Tibial artery (tissue), 4 donors: ENCODE measurements at regions not wholly inside any gene's neighbourhood (a gene's known extent, or its start where the extent isn't known, plus 50 kb on each side); places are given as distances from the start of the nearest gene placed in this dataset.
"Not testable (repeated sequence)": the region's sequence is repeated elsewhere in the genome, so short reads cannot be mapped to it uniquely, and the experiment has no call there.

Source experiments
- DNase-seq, 2 donors: peaks; one replicate each; pipeline ENCODE4 v3.0.0-alpha.2; 2019
- H3K27ac ChIP-seq, 2 donors: fragments of 200-600 bp; sonication (generic) in 1 of 2; 1 replicate in 1 of 2; 2 replicates in 1 of 2; pipeline ENCODE4 v1.5.1; 2018 to 2019; ENCODE audit warnings: mild to moderate bottlenecking in 1 of 2
- H3K27me3 ChIP-seq, 2 donors: fragments of 200-600 bp; sonication (generic) in 1 of 2; one replicate each; pipeline versions ENCODE4 v1.5.1 to v1.6.0; 2016 to 2019
- H3K36me3 ChIP-seq, 3 donors: fragments of 200-600 bp; sonication (generic) in 2 of 3; one replicate each; pipeline ENCODE4 v1.5.1; 2016 to 2019; ENCODE audit warnings: mild to moderate bottlenecking in 2 of 3
- H3K4me1 ChIP-seq, 4 donors: fragments of 200-600 bp; sonication (generic) in 2 of 4; 1 replicate in 3 of 4; 2 replicates in 1 of 4; pipeline ENCODE4 v1.5.1; 2016 to 2019
- H3K4me3 ChIP-seq, 2 donors: fragments of 200-600 bp; sonication (generic) in 1 of 2; 1 replicate in 1 of 2; 2 replicates in 1 of 2; pipeline ENCODE4 v1.5.1; 2018 to 2019; ENCODE audit warnings: mild to moderate bottlenecking in 2 of 2
- H3K9me3 ChIP-seq, 3 donors: fragments of 200-600 bp; sonication (generic) in 1 of 3; one replicate each; pipeline ENCODE4 v1.5.1; 2016 to 2019
- CTCF ChIP-seq, 2 experiments: fragments of 200-600 bp in 1 of 2; fragments of 450-650 bp in 1 of 2; IDR thresholded peaks; one replicate each; pipeline ENCODE4 v1.5.1; 2017 to 2019; ENCODE audit warnings: antibody characterized with exemption in 2 of 2, mild to moderate bottlenecking in 1 of 2, moderate library complexity in 1 of 2
- intact Hi-C: fragments of 100-400 bp; cut with DNase I; formaldehyde crosslinking; loops from one replicate; pipeline ENCODE4 v1.15.0; 2023; ENCODE audit warnings: low total_unique reads

- DNase-seq = no peak
- no peaks in the 10 kb centered on the region for H3K4me1 ChIP-seq
- H3K27ac ChIP-seq = no peak overlapping the region
- no peak overlapping the region for H3K4me3 ChIP-seq
- intact Hi-C loops = no loop called here
- no peaks in the 10 kb centered on the region for H3K27me3 ChIP-seq
- no peak for TF ChIP-seq CTCF (IDR thresholded peaks at IDR 0.05)
- H3K9me3 ChIP-seq = no peaks in the 10 kb centered on the region
- no peaks in the 10 kb centered on the region for H3K36me3 ChIP-seq
These were observed 632.6 kb upstream of the KCND2 start for GRCh38 chr7:119640326-119640725.

- Histone ChIP-seq H3K9me3 (no peaks in the 10 kb centered on the region), H3K36me3 (no peaks in the 10 kb centered on the region), H3K4me1 (no peaks in the 10 kb centered on the region), H3K27me3 (no peaks in the 10 kb centered on the region), H3K4me3 (no peak overlapping the region), H3K27ac (no peak overlapping the region)
- no peak for DNase-seq
- intact Hi-C loops = no loop called here
- TF ChIP-seq CTCF (IDR thresholded peaks at IDR 0.05) = no peak
These were observed 632.1 kb upstream of the KCND2 start for GRCh38 chr7:119640861-119641260.

GRCh38 chr7:119643558-119643957 is 629.4 kb upstream of the KCND2 start:
- DNase-seq = no peak
- H3K27ac ChIP-seq = no peak overlapping the region
- no peaks in the 10 kb centered on the region for H3K9me3 ChIP-seq
- no peaks in the 10 kb centered on the region for H3K4me1 ChIP-seq
- H3K36me3 ChIP-seq = no peaks in the 10 kb centered on the region
- no peak for TF ChIP-seq CTCF (IDR thresholded peaks at IDR 0.05)
- intact Hi-C loops = no loop called here
- no peak overlapping the region for H3K4me3 ChIP-seq
- no peaks in the 10 kb centered on the region for H3K27me3 ChIP-seq

GRCh38 chr7:119647286-119647685 is 625.7 kb upstream of the KCND2 start:
- no peaks in the 10 kb centered on the region for H3K4me1 ChIP-seq
- no peak overlapping the region for H3K4me3 ChIP-seq
- no peak overlapping the region for H3K27ac ChIP-seq
- H3K27me3 ChIP-seq = no peaks in the 10 kb centered on the region
- no peak for TF ChIP-seq CTCF (IDR thresholded peaks at IDR 0.05)
- intact Hi-C loops = no loop called here
- H3K36me3 ChIP-seq = no peaks in the 10 kb centered on the region
- no peaks in the 10 kb centered on the region for H3K9me3 ChIP-seq
- no peak for DNase-seq

- H3K9me3 ChIP-seq, H3K4me1 ChIP-seq, H3K27ac ChIP-seq, H3K27me3 ChIP-seq, intact Hi-C loops, H3K36me3 ChIP-seq, H3K4me3 ChIP-seq, DNase-seq: not testable (repeated sequence)
These were observed 624.2 kb upstream of the KCND2 start for GRCh38 chr7:119648752-119649151.

GRCh38 chr7:119660080-119660479 is 612.9 kb upstream of the KCND2 start:
- intact Hi-C loops = no loop called here
- Histone ChIP-seq H3K4me1 (no peaks in the 10 kb centered on the region), H3K27ac (no peak overlapping the region), H3K9me3 (no peaks in the 10 kb centered on the region), H3K27me3 (no peaks in the 10 kb centered on the region), H3K36me3 (no peaks in the 10 kb centered on the region), H3K4me3 (no peak overlapping the region)
- DNase-seq = no peak
- no peak for TF ChIP-seq CTCF (IDR thresholded peaks at IDR 0.05)
